A549 (cell line): ENCODE measurements at regions not wholly inside any gene's neighbourhood (a gene's known extent, or its start where the extent isn't known, plus 50 kb on each side); places are given as distances from the start of the nearest gene placed in this dataset.

Source experiments
- ATAC-seq, 2 experiments: fragments of 200-7000 bp in 1 of 2; fragments of >200 bp in 1 of 2; cut with Nextera tagmentation in 1 of 2; cut with Tn5 transposase in 1 of 2; 3 replicates each; pipeline versions ENCODE4 v1.8.0 to v1.9.1; 2018 to 2020; ENCODE audit warnings: mild to moderate bottlenecking in 1 of 2, moderate library complexity in 1 of 2
- CTCF ChIA-PET: fragments of 300-600 bp; sonication (Branson Sonifier 250); formaldehyde crosslinking; extraction: SDS; loops from one replicate; lab custom pipeline; 2021; ENCODE audit warnings: antibody characterized with exemption, inconsistent platforms; lab: Yijun Ruan, JAX
- POLR2A ChIA-PET: fragments of 350-600 bp; formaldehyde crosslinking; extraction: SDS; loops from one replicate; lab custom pipeline; 2021; ENCODE audit warnings: antibody characterized with exemption, inconsistent platforms; lab: Yijun Ruan, JAX
- DNase-seq, 2 experiments: peaks; one replicate each; pipeline versions ENCODE4 v3.0.0 to v3.0.0-alpha.2; 2011 to 2016; ENCODE audit warnings: low read depth in 1 of 2, low spot score in 1 of 2
- FAIRE-seq: peaks from 2 replicates; lab custom pipeline; 2011; peaks lifted over from hg19 to GRCh38; lab: Jason Lieb, UNC
- H3K27ac ChIP-seq, 2 experiments: fragments of >200 bp; sonication (Bioruptor Twin); formaldehyde crosslinking; 3 replicates each; pipeline ENCODE4 v1.5.1; 2016 to 2017
- H3K4me1 ChIP-seq: fragments of >200 bp; sonication (Bioruptor Twin); formaldehyde crosslinking; 3 replicates; pipeline ENCODE4 v1.6.1; 2016
- H3K4me2 ChIP-seq: fragments of >200 bp; sonication (Bioruptor Twin); formaldehyde crosslinking; 3 replicates; pipeline ENCODE4 v1.6.1; 2016
- H3K4me3 ChIP-seq: fragments of >200 bp; sonication (Bioruptor Twin); formaldehyde crosslinking; 3 replicates; pipeline ENCODE4 v1.5.1; 2016
- H3K9me3 ChIP-seq: fragments of >200 bp; sonication (Bioruptor Twin); formaldehyde crosslinking; 3 replicates; pipeline ENCODE4 v1.6.1; 2016
- ATOH8 ChIP-seq: fragments of 250-450 bp; sonication (Bioruptor Pico); IDR thresholded peaks from 2 replicates; pipeline ENCODE4 v1.5.0; 2020; ENCODE audit warnings: low read depth, mild to moderate bottlenecking, moderate library complexity
- CEBPB ChIP-seq, 2 experiments: fragments of >200 bp in 1 of 2; sonication (Bioruptor Twin) in 1 of 2; formaldehyde crosslinking in 1 of 2; IDR thresholded peaks; 2 replicates each; pipeline ENCODE4 v1.6.1; 2012 to 2016
- CHD4 ChIP-seq: fragments of 200-600 bp; sonication (generic); IDR thresholded peaks from 2 replicates; pipeline ENCODE4 v1.6.1; 2016; ENCODE audit warnings: antibody characterized with exemption, mild to moderate bottlenecking, borderline replicate concordance
- E2F6 ChIP-seq: IDR thresholded peaks from 2 replicates; pipeline ENCODE4 v1.6.1; 2012; ENCODE audit warnings: low read depth, borderline replicate concordance
- EHF ChIP-seq: fragments of 250-450 bp; sonication (Bioruptor Pico); IDR thresholded peaks from 2 replicates; pipeline ENCODE4 v1.5.0; 2020; ENCODE audit warnings: mild to moderate bottlenecking
- ELK1 ChIP-seq: fragments of 150-350 bp; IDR thresholded peaks from 2 replicates; pipeline ENCODE4 v1.6.1; 2014; ENCODE audit warnings: low read depth, mild to moderate bottlenecking, low read length
- EP300 ChIP-seq, 2 experiments: fragments of >200 bp; sonication (Bioruptor Twin); formaldehyde crosslinking; IDR thresholded peaks; 2 replicates in 1 of 2; 3 replicates in 1 of 2; pipeline ENCODE4 v1.6.1; 2016 to 2017
- ESRRA ChIP-seq: fragments of 150-350 bp; IDR thresholded peaks from 2 replicates; pipeline ENCODE4 v1.6.1; 2014; ENCODE audit warnings: mild to moderate bottlenecking, low read length, borderline replicate concordance
- FOSL2 ChIP-seq, 2 experiments: fragments of 450-650 bp in 1 of 2; fragments of >200 bp in 1 of 2; sonication (Bioruptor Twin) in 1 of 2; formaldehyde crosslinking; IDR thresholded peaks; 2 replicates each; pipeline versions ENCODE4 v1.5.0 to v1.6.1; 2016 to 2020; ENCODE audit warnings: mild to moderate bottlenecking in 1 of 2, moderate library complexity in 1 of 2
- GATA3 ChIP-seq: IDR thresholded peaks from 2 replicates; pipeline ENCODE4 v1.6.1; 2012; ENCODE audit warnings: borderline replicate concordance
- HEYL ChIP-seq: fragments of 250-450 bp; sonication (Bioruptor Pico); IDR thresholded peaks from 2 replicates; pipeline ENCODE4 v1.8.0; 2021; ENCODE audit warnings: mild to moderate bottlenecking, moderate library complexity
- HMGXB4 ChIP-seq: fragments of 250-450 bp; sonication (Bioruptor Pico); IDR thresholded peaks from 2 replicates; pipeline ENCODE4 v1.5.0; 2021; ENCODE audit warnings: mild to moderate bottlenecking, moderate library complexity, borderline replicate concordance
- HOXA7 ChIP-seq: fragments of 250-450 bp; sonication (Bioruptor Pico); IDR thresholded peaks from 2 replicates; pipeline ENCODE4 v1.5.0; 2020; ENCODE audit warnings: mild to moderate bottlenecking, moderate library complexity
- HOXB5 ChIP-seq: fragments of 250-450 bp; sonication (Bioruptor Pico); IDR thresholded peaks from 2 replicates; pipeline ENCODE4 v1.5.0; 2020; ENCODE audit warnings: mild to moderate bottlenecking, moderate library complexity
- JUN ChIP-seq, 2 experiments: fragments of >200 bp; sonication (Bioruptor Twin); formaldehyde crosslinking; IDR thresholded peaks; 2 replicates in 1 of 2; 3 replicates in 1 of 2; pipeline ENCODE4 v1.6.1; 2016 to 2017
- JUNB ChIP-seq: fragments of >200 bp; sonication (Bioruptor Twin); formaldehyde crosslinking; IDR thresholded peaks from 2 replicates; pipeline ENCODE4 v1.6.1; 2016
- KDM5A ChIP-seq: fragments of 200-600 bp; sonication (generic); IDR thresholded peaks from 2 replicates; pipeline ENCODE4 v1.6.1; 2016; ENCODE audit warnings: antibody characterized with exemption, mild to moderate bottlenecking
- MAZ ChIP-seq: fragments of 150-350 bp; IDR thresholded peaks from 2 replicates; pipeline ENCODE4 v1.6.1; 2014; ENCODE audit warnings: antibody characterized with exemption, low read depth, low read length, borderline replicate concordance
- NPAS2 ChIP-seq: fragments of 250-450 bp; sonication (Bioruptor Pico); IDR thresholded peaks from 2 replicates; pipeline ENCODE4 v1.8.0; 2022; ENCODE audit warnings: mild to moderate bottlenecking, moderate library complexity, borderline replicate concordance
- PBX3 ChIP-seq: IDR thresholded peaks from 2 replicates; pipeline ENCODE4 v1.6.1; 2012
- PHF8 ChIP-seq: fragments of 200-600 bp; sonication (generic); IDR thresholded peaks from 2 replicates; pipeline ENCODE4 v1.6.1; 2016; ENCODE audit warnings: low read depth, mild to moderate bottlenecking, antibody characterized with exemption, moderate library complexity, borderline replicate concordance
- POLR2A ChIP-seq: IDR thresholded peaks from 2 replicates; pipeline ENCODE4 v1.6.1; 2012; ENCODE audit warnings: mild to moderate bottlenecking, low read length
- POLR2AphosphoS2 ChIP-seq: conservative IDR thresholded peaks from 2 replicates; pipeline ENCODE4 v1.6.1; 2012; ENCODE audit warnings: low read length, improper control_type of control experiment, inconsistent platforms
- RCOR1 ChIP-seq: fragments of 150-350 bp; IDR thresholded peaks from 2 replicates; pipeline ENCODE4 v1.6.1; 2014; ENCODE audit warnings: antibody characterized with exemption, low read length, low read depth
- SREBF2 ChIP-seq: fragments of 450-650 bp; IDR thresholded peaks from 2 replicates; pipeline ENCODE4 v1.6.1; 2014; ENCODE audit warnings: mild to moderate bottlenecking, moderate library complexity
- ZC3H11A ChIP-seq: fragments of 450-650 bp; IDR thresholded peaks from 2 replicates; pipeline ENCODE4 v1.6.1; 2014; ENCODE audit warnings: antibody characterized with exemption, mild to moderate bottlenecking
- ZFP36 ChIP-seq: fragments of 450-650 bp; IDR thresholded peaks from 2 replicates; pipeline ENCODE4 v1.6.1; 2014; ENCODE audit warnings: borderline replicate concordance; ENCODE audit not compliant: partially characterized antibody
- WGBS: methylation state at CpG from one replicate; pipeline ENCODE4 v1.1.6; 2017; ENCODE audit errors: missing lambda C conversion rate; 5-methylcytosine and 5-hydroxymethylcytosine counted together

- ATAC-seq (no peak), FAIRE-seq (no peak), DNase-seq (no peak)
- Histone ChIP-seq H3K4me2 (no peak overlapping the region), H3K4me3 (no peak overlapping the region), H3K4me1 (peaks cover 7% of the 10 kb centered on the region; the same call in 1 of the 3 replicates), H3K9me3 (no peaks in the 10 kb centered on the region), H3K27ac (no peak overlapping the region)
- ChIA-PET POLR2A (no interaction called here), CTCF (interaction anchor here (0.8 to 1.7 kb wide), 2 partner anchors 9 to 12 kb away, joined by 3 read pairs; no protein-coding TSS in a partner anchor)
- no peak for TF ChIP-seq CHD4
- TF ChIP-seq POLR2AphosphoS2 = no peak
- TF ChIP-seq PHF8 = no peak
- TF ChIP-seq HEYL (CRISPR knock-in tag) = no peak
- TF ChIP-seq ZFP36 = no peak
- no peak for TF ChIP-seq PBX3
- TF ChIP-seq NPAS2 (CRISPR knock-in tag) = no peak
- TF ChIP-seq SREBF2 = no peak
- no peak for TF ChIP-seq POLR2A
- no peak for TF ChIP-seq EHF (CRISPR knock-in tag)
- no peak for TF ChIP-seq JUN (IDR thresholded peaks at IDR 0.05)
- TF ChIP-seq EP300 (IDR thresholded peaks at IDR 0.05) = no peak
- no peak for TF ChIP-seq HMGXB4 (CRISPR knock-in tag)
- no peak for TF ChIP-seq ZC3H11A
- TF ChIP-seq ATOH8 (CRISPR knock-in tag) = no peak
- no peak for TF ChIP-seq GATA3
- no peak for TF ChIP-seq E2F6
- TF ChIP-seq KDM5A = no peak
- WGBS = 76% methylated on average over 15 of the region's 33 CpGs
These were observed 196.0 kb downstream of the DACT1 start for GRCh38 chr14:58833634-58834378.

- H3K4me2 ChIP-seq = no peak overlapping the region
- POLR2A ChIA-PET = no interaction called here
- ATAC-seq (no peak), DNase-seq (no peak), FAIRE-seq (no peak)
- CTCF ChIA-PET = interaction anchor here (1.1 kb wide), 1 partner anchor 9 kb away, joined by 3 read pairs; no protein-coding TSS in a partner anchor
- no peaks in the 10 kb centered on the region for H3K9me3 ChIP-seq
- WGBS = 95% methylated on average over 1 of the region's 1 CpG
- no peak overlapping the region for H3K27ac ChIP-seq
- no peaks in the 10 kb centered on the region for H3K4me1 ChIP-seq
- H3K4me3 ChIP-seq = no peak overlapping the region
- no peak for TF ChIP-seq POLR2AphosphoS2
- no peak for TF ChIP-seq ATOH8 (CRISPR knock-in tag)
- TF ChIP-seq JUNB = no peak
- TF ChIP-seq HOXA7 (CRISPR knock-in tag) = no peak
- TF ChIP-seq FOSL2 (IDR thresholded peaks at IDR 0.05) = no peak
- no peak for TF ChIP-seq FOSL2 (CRISPR knock-in tag; IDR thresholded peaks at IDR 0.05)
- TF ChIP-seq CEBPB (IDR thresholded peaks at IDR 0.05) = no peak
- TF ChIP-seq ESRRA = no peak
- no peak for TF ChIP-seq MAZ
- TF ChIP-seq EP300 (IDR thresholded peaks at IDR 0.05) = no peak
- TF ChIP-seq ELK1 = no peak
- TF ChIP-seq ZFP36 = no peak
- no peak for TF ChIP-seq HOXB5 (CRISPR knock-in tag)
- TF ChIP-seq NPAS2 (CRISPR knock-in tag) = no peak
- no peak for TF ChIP-seq HEYL (CRISPR knock-in tag)
- TF ChIP-seq RCOR1 = no peak
- no peak for TF ChIP-seq POLR2A
These were observed 198.7 kb downstream of the DACT1 start for GRCh38 chr14:58836303-58836974.
